Breast epithelium (tissue), 4 donors: ENCODE measurements at regions not wholly inside any gene's neighbourhood (a gene's known extent, or its start where the extent isn't known, plus 50 kb on each side); places are given as distances from the start of the nearest gene placed in this dataset.

ENCODE experiments used
- DNase-seq, 2 donors: peaks; one replicate each; pipeline ENCODE4 v3.0.0-alpha.2; 2019; ENCODE audit warnings: low spot score in 2 of 2
- H3K27ac ChIP-seq, 2 donors: fragments of 200-600 bp; sonication (generic) in 1 of 2; one replicate each; pipeline ENCODE4 v1.5.1; 2016 to 2019; ENCODE audit warnings: mild to moderate bottlenecking in 1 of 2
- H3K27me3 ChIP-seq, 2 donors: fragments of 200-600 bp; sonication (generic) in 1 of 2; one replicate each; pipeline versions ENCODE4 v1.5.1 to v1.6.0; 2017 to 2019; ENCODE audit warnings: control low read depth in 1 of 2, mild to moderate bottlenecking in 1 of 2
- H3K36me3 ChIP-seq: fragments of 200-600 bp; one replicate; pipeline ENCODE4 v1.5.1; 2019
- H3K4me1 ChIP-seq, 2 donors: fragments of 200-600 bp; sonication (generic); one replicate each; pipeline ENCODE4 v1.5.1; 2016 to 2019; ENCODE audit warnings: control low read depth in 1 of 2
- H3K4me3 ChIP-seq, 3 donors: fragments of 200-600 bp; sonication (generic); 1 replicate in 2 of 3; 2 replicates in 1 of 3; pipeline ENCODE4 v1.5.1; 2016 to 2019; ENCODE audit warnings: mild to moderate bottlenecking in 3 of 3, moderate library complexity in 2 of 3
- H3K9me3 ChIP-seq, 2 donors: fragments of 200-600 bp; sonication (generic) in 1 of 2; one replicate each; pipeline ENCODE4 v1.5.1; 2016 to 2019; ENCODE audit warnings: control low read depth in 1 of 2
- CTCF ChIP-seq, 3 donors: fragments of 450-650 bp; IDR thresholded peaks; one replicate each; pipeline ENCODE4 v1.5.1; 2016 to 2017; ENCODE audit warnings: antibody characterized with exemption in 3 of 3, mild to moderate bottlenecking in 3 of 3, moderate library complexity in 3 of 3
- POLR2A ChIP-seq: fragments of 450-650 bp; IDR thresholded peaks from one replicate; pipeline ENCODE4 v1.6.1; 2016; ENCODE audit warnings: antibody characterized with exemption, mild to moderate bottlenecking, moderate library complexity
- POLR2AphosphoS5 ChIP-seq, 3 donors: sonication (generic); formaldehyde crosslinking; IDR thresholded peaks; one replicate each; pipeline ENCODE4 v1.6.1; 2017; ENCODE audit warnings: antibody characterized with exemption in 3 of 3
- intact Hi-C: fragments of 100-400 bp; cut with DNase I; formaldehyde crosslinking; loops from one replicate; pipeline ENCODE4 v1.15.1; 2023; ENCODE audit warnings: low total_unique reads

- no peak for DNase-seq
- Histone ChIP-seq H3K4me1 (no peaks in the 10 kb centered on the region), H3K27me3 (no peaks in the 10 kb centered on the region), H3K9me3 (peaks cover 14 to 21% of the 10 kb centered on the region in 2 donors), H3K27ac (no peak overlapping the region), H3K4me3 (no peak overlapping the region), H3K36me3 (no peaks in the 10 kb centered on the region)
- intact Hi-C loops = no loop called here
- no peak for TF ChIP-seq POLR2A
Measured at GRCh38 chr3:87982421-87982820, 76.4 kb downstream of the CGGBP1 start.

GRCh38 chr3:87979527-87979926 lies 79.3 kb downstream of the CGGBP1 start:
- Histone ChIP-seq H3K36me3 (no peaks in the 10 kb centered on the region), H3K4me1 (no peaks in the 10 kb centered on the region), H3K9me3 (peaks cover 14 to 21% of the 10 kb centered on the region in 2 donors), H3K4me3 (no peak overlapping the region), H3K27ac (no peak overlapping the region), H3K27me3 (no peaks in the 10 kb centered on the region)
- intact Hi-C loops = no loop called here
- no peak for TF ChIP-seq POLR2A
- no peak for TF ChIP-seq CTCF (IDR thresholded peaks at IDR 0.05)
- no peak for TF ChIP-seq POLR2AphosphoS5 (IDR thresholded peaks at IDR 0.05)
- DNase-seq = no peak

- intact Hi-C loops = no loop called here
Measured at GRCh38 chr3:87977765-87978164, 81.0 kb downstream of the CGGBP1 start.

GRCh38 chr3:87975716-87976115 lies 83.1 kb downstream of the CGGBP1 start:
- TF ChIP-seq POLR2AphosphoS5 (IDR thresholded peaks at IDR 0.05) = no peak
- no peak for TF ChIP-seq CTCF (IDR thresholded peaks at IDR 0.05)
- no peak for TF ChIP-seq POLR2A
- H3K27me3 ChIP-seq = no peaks in the 10 kb centered on the region
- no peaks in the 10 kb centered on the region for H3K4me1 ChIP-seq
- no peaks in the 10 kb centered on the region for H3K36me3 ChIP-seq
- H3K4me3 ChIP-seq = no peak overlapping the region
- intact Hi-C loops = no loop called here
- no peak for DNase-seq
- no peak overlapping the region for H3K27ac ChIP-seq
- H3K9me3 ChIP-seq = peaks cover 14 to 18% of the 10 kb centered on the region in 2 donors

More at GRCh38 chr3:87977765-87978164, 81.0 kb downstream of the CGGBP1 start:
- no peak for DNase-seq
- TF ChIP-seq POLR2AphosphoS5 (IDR thresholded peaks at IDR 0.05) (no peak), CTCF (IDR thresholded peaks at IDR 0.05) (no peak), POLR2A (no peak)
- Histone ChIP-seq H3K4me3 (no peak overlapping the region), H3K27ac (no peak overlapping the region), H3K36me3 (no peaks in the 10 kb centered on the region), H3K4me1 (no peaks in the 10 kb centered on the region), H3K27me3 (no peaks in the 10 kb centered on the region), H3K9me3 (peaks cover 14 to 21% of the 10 kb centered on the region in 2 donors)

GRCh38 chr3:87973906-87974305 lies 84.9 kb downstream of the CGGBP1 start:
- no peak for DNase-seq
- Histone ChIP-seq H3K9me3 (peaks cover 0 to 3% of the 10 kb centered on the region in 2 donors), H3K36me3 (no peaks in the 10 kb centered on the region), H3K27me3 (no peaks in the 10 kb centered on the region), H3K27ac (no peak overlapping the region), H3K4me3 (no peak overlapping the region), H3K4me1 (no peaks in the 10 kb centered on the region)
- TF ChIP-seq CTCF (IDR thresholded peaks at IDR 0.05) (no peak), POLR2A (no peak), POLR2AphosphoS5 (IDR thresholded peaks at IDR 0.05) (no peak)
- intact Hi-C loops = no loop called here

- Histone ChIP-seq H3K4me1 (no peaks in the 10 kb centered on the region), H3K36me3 (no peaks in the 10 kb centered on the region), H3K4me3 (no peak overlapping the region), H3K27ac (no peak overlapping the region), H3K27me3 (no peaks in the 10 kb centered on the region), H3K9me3 (no peaks in the 10 kb centered on the region)
- intact Hi-C loops = no loop called here
- TF ChIP-seq POLR2AphosphoS5 (IDR thresholded peaks at IDR 0.05) (no peak), POLR2A (no peak), CTCF (IDR thresholded peaks at IDR 0.05) (no peak)
- no peak for DNase-seq
Measured at GRCh38 chr3:87969620-87970019, 89.2 kb downstream of the CGGBP1 start.
